ENCODE measurements at regions not wholly inside any gene's neighbourhood (a gene's known extent, or its start where the extent isn't known, plus 50 kb on each side); places are given as distances from the start of the nearest gene placed in this dataset.

- TF ChIP-seq CTCF (IDR thresholded peaks at IDR 0.05; ENCODE audit: low read depth, low read length) (no peak), EZH2phosphoT487 (IDR thresholded peaks at IDR 0.05; ENCODE audit: low read depth) (no peak)
These were observed 1597.8 kb upstream of the PCDH10 start for GRCh38 chr4:131551306-131551705.

Data from OCI-LY3 (cell line).